GM23248 (cell line): ENCODE measurements at regions not wholly inside any gene's neighbourhood (a gene's known extent, or its start where the extent isn't known, plus 50 kb on each side); places are given as distances from the start of the nearest gene placed in this dataset.

Experiments
- EZH2 ChIP-seq: fragments of 200-600 bp; sonication (generic); IDR thresholded peaks from 2 replicates; pipeline ENCODE4 v1.6.1; 2018; ENCODE audit warnings: antibody characterized with exemption, mild to moderate bottlenecking; ENCODE audit not compliant: insufficient read depth, poor library complexity, severe bottlenecking
- EZH2phosphoT487 ChIP-seq: fragments of 200-600 bp; sonication (generic); IDR thresholded peaks from 2 replicates; pipeline ENCODE4 v1.6.1; 2018; ENCODE audit warnings: antibody characterized with exemption, moderate library complexity, mild to moderate bottlenecking, low read depth; ENCODE audit not compliant: insufficient read depth

DNA sequence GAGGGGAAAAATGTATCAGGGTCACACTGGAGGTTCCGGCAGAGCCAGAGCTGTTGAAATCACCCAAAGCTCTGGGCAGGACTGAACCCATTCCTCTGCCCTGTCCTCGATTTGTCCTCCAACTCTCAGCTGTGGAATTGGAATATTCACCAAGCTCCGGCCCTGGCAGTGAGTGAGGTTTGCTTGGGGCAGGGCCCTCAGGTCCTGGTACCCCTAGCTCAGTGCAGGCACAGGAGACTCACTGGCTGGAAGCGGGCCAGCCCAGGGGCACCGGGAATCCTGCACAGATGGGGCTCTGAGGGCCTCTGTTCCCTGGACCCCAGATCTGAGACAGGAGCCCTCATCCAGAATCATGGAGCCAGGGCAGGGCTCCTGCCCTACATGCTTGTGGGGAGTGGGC lies 1322.3 kb downstream of the UQCRFS1 start:
- no peak for TF ChIP-seq EZH2
- TF ChIP-seq EZH2phosphoT487 = no peak
